ENCODE measurements at regions not wholly inside any gene's neighbourhood (a gene's known extent, or its start where the extent isn't known, plus 50 kb on each side); places are given as distances from the start of the nearest gene placed in this dataset.
"Not testable (repeated sequence)": the region's sequence is repeated elsewhere in the genome, so short reads cannot be mapped to it uniquely, and the experiment has no call there.

- DNase-seq (ENCODE audit: low spot score), result no peak
Measured at GRCh38 chr5:104452550-104452949, 890.0 kb upstream of the NUDT12 start.

- DNase-seq (ENCODE audit: low spot score), result not testable (repeated sequence)
Measured at GRCh38 chr5:104451911-104452310, 889.3 kb upstream of the NUDT12 start.

GRCh38 chr5:104444656-104445055 lies 882.1 kb upstream of the NUDT12 start:
- DNase-seq (ENCODE audit: low spot score), result no peak

- no peak for DNase-seq (ENCODE audit: low spot score)
Measured at GRCh38 chr5:104443706-104444105, 881.1 kb upstream of the NUDT12 start.

- DNase-seq (ENCODE audit: low spot score), result no peak
Measured at GRCh38 chr5:104431981-104432380, 869.4 kb upstream of the NUDT12 start.

- DNase-seq (ENCODE audit: low spot score), result no peak
Measured at GRCh38 chr5:104431002-104431620, 868.5 kb upstream of the NUDT12 start.

- DNase-seq (ENCODE audit: low spot score), result no peak
Measured at GRCh38 chr5:104429911-104430310, 867.3 kb upstream of the NUDT12 start.

- no peak for DNase-seq (ENCODE audit: low spot score)
Measured at GRCh38 chr5:104421431-104421830, 858.8 kb upstream of the NUDT12 start.

- no peak for DNase-seq (ENCODE audit: low spot score)
Measured at GRCh38 chr5:104418056-104418455, 855.5 kb upstream of the NUDT12 start.

- DNase-seq (ENCODE audit: low spot score), result no peak
Measured at GRCh38 chr5:104412649-104413240, 850.2 kb upstream of the NUDT12 start.

GRCh38 chr5:104400941-104401340 lies 838.4 kb upstream of the NUDT12 start:
- DNase-seq (ENCODE audit: low spot score), result no peak

- no peak for DNase-seq (ENCODE audit: low spot score)
Measured at GRCh38 chr5:104385906-104386305, 823.3 kb upstream of the NUDT12 start.

- DNase-seq (ENCODE audit: low spot score), result no peak
Measured at GRCh38 chr5:104375345-104375744, 812.8 kb upstream of the NUDT12 start.

GRCh38 chr5:104372796-104373195 lies 810.2 kb upstream of the NUDT12 start:
- no peak for DNase-seq (ENCODE audit: low spot score)

GRCh38 chr5:104372376-104372775 lies 809.8 kb upstream of the NUDT12 start:
- DNase-seq (ENCODE audit: low spot score), result no peak

- no peak for DNase-seq (ENCODE audit: low spot score)
Measured at GRCh38 chr5:104370523-104370922, 807.9 kb upstream of the NUDT12 start.

GRCh38 chr5:104367978-104368377 lies 805.4 kb upstream of the NUDT12 start:
- no peak for DNase-seq (ENCODE audit: low spot score)

- no peak for DNase-seq (ENCODE audit: low spot score)
Measured at GRCh38 chr5:104363567-104363966, 801.0 kb upstream of the NUDT12 start.

- DNase-seq (ENCODE audit: low spot score), result no peak
Measured at GRCh38 chr5:104361932-104362331, 799.3 kb upstream of the NUDT12 start.

- DNase-seq (ENCODE audit: low spot score), result no peak
Measured at GRCh38 chr5:104355350-104355749, 792.8 kb upstream of the NUDT12 start.

GRCh38 chr5:104353371-104353770 lies 790.8 kb upstream of the NUDT12 start:
- no peak for DNase-seq (ENCODE audit: low spot score)

- DNase-seq (ENCODE audit: low spot score), result no peak
Measured at GRCh38 chr5:104352954-104353353, 790.4 kb upstream of the NUDT12 start.

- DNase-seq (ENCODE audit: low spot score), result no peak
Measured at GRCh38 chr5:104347119-104347708, 784.6 kb upstream of the NUDT12 start.
